GM21381 (cell line): ENCODE measurements at regions not wholly inside any gene's neighbourhood (a gene's known extent, or its start where the extent isn't known, plus 50 kb on each side); places are given as distances from the start of the nearest gene placed in this dataset.
"Not testable (repeated sequence)": the region's sequence is repeated elsewhere in the genome, so short reads cannot be mapped to it uniquely, and the experiment has no call there.

Experiments used
- ATAC-seq: cut with Tn5 transposase; IDR thresholded peaks from one replicate; pipeline ENCODE4 v1.9.1; 2021; ENCODE audit warnings: mild to moderate bottlenecking, moderate library complexity; ENCODE audit not compliant: unreplicated experiment

DNA sequence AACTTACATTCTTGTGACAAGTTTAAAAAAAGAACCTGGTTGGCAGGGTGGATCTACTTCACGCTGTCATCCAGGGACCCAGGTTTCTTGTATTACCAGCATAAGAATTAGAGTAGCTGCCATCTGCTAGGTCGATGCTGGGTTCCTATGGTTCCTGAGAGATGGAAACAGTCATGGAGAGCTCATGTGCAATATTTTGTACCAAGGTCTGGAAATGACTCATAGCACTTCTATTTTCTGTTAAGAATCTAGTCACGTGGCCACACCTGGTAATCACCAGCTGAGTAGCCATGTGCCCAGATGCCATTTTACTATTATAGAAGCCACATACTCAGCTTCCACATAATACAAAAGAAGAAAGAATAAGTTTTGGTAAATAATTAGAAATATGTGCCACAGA lies 171.3 kb downstream of the CD83 start:
- ATAC-seq: no peak

DNA sequence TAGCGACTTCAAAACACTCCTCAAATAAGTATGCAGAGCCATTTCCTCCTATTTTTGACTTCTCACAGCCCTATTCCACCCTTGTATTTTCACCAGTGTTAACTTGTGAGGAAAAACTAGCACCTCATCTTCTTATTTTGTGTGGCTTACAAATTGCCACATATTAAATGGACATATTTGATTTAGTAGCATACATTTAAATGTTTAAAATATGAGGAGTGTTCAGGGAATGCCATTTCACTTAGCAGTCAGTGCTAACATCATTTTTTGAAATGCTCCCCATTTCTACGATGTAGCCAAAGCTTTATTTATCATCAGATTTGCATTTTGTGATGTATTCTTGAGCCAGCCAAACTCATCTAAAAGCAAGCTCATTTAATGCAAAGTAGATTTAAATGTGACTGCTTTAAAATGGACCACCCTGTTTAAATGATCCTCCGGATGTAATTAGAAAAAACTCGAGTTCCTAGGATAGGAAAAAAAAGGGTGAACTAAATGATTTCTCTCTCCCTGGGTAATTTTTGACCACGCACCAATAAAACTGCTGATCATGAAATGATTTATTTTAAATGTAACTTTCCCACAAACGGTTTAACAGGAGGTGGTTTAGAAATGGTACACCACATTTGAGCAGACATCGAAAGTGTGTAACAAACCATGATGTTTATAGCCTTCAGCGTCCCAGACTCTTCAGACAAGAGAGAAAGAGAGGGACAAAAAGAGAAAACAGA lies 172.6 kb downstream of the CD83 start:
- no peak for ATAC-seq

DNA sequence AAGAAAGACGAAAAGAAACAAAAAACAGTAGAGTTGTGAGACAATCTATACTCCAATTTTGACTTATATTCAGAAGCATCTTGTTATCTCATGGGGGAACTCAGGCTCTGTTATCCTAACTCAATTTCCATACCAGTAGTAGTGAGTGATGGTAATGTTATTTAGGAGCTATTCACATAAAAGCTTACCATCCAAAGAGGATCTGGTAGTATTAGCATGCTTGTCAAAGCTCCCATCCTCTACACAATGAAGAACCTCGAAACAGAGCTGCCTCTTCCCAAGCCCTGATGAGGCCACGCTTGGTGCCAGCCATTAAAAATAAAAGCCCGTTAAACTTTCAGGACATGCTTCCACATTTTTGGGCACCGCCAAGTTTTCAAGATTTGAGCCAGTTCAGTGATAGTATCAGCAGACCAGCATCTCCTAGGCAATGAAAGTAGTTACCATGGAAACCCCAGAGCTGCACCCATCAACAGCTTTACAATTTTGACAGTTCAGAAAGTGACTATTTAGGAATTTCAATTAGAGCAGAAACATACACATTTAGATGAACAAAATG lies 173.3 kb downstream of the CD83 start:
- no peak for ATAC-seq

DNA sequence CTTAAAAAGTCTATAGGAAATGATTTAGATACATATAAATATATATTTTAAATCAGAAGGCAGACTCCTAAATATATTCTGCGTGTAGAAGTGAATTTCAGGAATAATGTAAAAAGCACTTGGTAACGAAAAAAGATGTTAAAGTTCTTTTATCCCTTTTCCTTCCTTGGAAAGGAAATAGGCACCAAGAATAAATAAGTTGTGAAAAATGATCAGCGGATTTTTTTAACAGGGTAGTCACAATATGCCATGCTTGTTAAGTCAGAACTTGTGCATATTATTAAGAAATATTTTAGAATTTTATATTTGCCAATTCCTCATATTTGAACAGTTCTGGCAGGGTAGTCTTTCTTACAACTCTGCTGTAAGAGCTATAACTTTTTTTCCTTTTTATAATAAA lies 173.8 kb downstream of the CD83 start:
- no peak for ATAC-seq

DNA sequence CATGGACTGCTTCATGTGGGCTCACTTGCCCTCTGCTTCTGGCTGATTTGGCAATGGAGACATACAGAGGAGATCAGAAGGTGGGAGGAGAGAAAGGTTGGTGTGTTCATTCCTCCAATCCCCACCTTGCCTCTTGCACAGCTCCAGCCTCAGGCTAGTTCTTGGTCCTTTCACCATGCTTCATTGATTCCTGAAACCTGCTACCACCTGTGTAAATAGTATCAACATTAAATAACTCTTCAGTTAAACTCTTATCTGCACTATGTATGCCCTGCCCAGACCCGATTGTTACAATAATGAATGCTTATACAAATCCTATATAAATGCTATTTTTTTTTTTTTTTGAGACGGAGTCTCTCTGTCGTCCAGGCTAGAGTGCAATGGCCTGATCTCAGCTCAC lies 174.5 kb downstream of the CD83 start:
- ATAC-seq: no peak

DNA sequence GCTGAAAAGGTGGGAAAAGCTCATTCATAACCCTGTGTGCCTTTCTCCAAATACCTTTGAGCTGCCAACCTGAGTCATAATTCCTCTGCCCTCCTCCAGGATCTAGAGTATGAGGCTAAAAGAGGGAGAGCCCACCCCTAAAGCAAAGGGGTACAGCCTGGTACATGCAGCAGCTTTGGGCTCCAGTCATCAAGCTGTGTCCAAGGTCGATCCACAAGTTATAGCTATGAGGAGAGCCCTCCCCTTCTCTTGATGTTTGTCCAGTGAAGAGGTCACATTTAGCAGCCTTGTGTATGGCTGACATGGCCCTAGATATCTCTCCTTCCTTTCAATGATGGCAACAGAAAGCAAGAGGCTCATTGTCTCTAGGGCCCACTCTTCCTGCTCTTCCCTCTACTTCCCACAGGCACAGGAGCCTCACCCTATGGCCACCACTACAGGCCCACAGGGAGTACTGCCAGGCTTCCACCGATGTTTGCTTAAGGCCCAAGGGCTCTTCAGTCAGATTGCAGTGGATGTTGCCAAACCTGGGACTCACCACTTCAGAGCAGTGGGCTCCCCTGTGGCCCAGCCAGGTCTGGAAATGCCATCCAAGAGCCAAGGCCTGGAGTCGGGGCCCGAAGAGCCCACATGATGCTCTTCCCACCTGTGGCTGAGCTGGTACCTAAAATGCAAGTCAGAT lies 176.8 kb downstream of the CD83 start:
- no peak for ATAC-seq

DNA sequence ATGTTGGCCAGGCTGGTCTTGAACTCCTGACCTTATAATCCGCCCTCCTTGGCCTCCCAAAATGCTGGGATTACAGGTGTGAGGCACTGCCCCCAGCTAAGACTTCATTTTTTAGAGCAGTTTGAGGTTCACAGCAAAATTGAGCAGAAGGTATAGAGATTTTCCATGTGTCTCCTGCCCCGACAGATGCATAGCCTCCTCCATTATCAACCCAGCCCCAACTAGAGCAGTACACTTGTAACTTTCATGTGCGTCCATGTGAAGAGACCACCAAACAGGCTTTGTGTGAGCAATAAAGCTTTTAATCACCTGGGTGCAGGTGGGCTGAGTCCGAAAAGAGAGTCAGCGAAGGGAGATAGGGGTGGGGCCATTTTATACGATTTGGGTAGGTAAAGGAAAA lies 179.1 kb downstream of the CD83 start:
- ATAC-seq: not testable (repeated sequence)

DNA sequence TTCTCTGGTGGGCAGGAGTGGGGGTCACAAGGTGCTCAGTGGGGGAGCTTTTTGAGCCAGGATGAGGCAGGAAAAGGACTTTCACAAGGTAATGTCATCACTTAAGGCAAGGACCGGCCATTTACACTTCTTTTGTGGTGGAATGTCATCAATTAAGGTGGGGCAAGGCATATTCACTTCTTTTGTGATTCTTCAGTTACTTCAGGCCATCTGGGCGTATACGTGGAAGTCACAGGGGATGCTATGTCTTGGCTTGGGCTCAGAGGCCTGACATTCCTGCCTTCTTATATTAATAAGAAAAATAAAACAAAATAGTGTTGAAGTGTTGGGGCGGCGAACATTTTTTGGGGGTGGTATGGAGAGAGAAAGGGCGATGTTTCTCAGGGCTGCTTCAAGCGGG lies 179.5 kb downstream of the CD83 start:
- not testable (repeated sequence) for ATAC-seq

DNA sequence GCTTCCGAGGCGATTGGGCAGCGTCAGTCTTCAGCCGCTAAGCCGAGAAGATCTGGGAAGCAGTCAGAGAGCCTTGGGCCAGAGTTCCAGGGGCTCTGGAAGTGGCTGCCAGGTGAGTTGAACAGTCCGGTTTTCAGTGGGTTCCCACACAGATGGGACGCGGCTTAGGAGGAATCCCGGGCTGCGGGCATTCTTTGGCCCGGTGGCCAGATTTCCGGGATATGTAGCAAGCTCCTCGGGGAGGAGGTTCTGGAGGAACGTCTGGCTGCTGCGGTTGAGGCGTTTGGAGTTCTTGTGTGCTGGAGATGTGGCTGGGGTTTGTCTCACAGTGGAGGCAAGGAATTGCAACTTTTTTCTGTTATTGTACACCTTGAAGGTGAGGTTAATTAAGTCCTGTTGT lies 182.6 kb downstream of the CD83 start:
- ATAC-seq: not testable (repeated sequence)

DNA sequence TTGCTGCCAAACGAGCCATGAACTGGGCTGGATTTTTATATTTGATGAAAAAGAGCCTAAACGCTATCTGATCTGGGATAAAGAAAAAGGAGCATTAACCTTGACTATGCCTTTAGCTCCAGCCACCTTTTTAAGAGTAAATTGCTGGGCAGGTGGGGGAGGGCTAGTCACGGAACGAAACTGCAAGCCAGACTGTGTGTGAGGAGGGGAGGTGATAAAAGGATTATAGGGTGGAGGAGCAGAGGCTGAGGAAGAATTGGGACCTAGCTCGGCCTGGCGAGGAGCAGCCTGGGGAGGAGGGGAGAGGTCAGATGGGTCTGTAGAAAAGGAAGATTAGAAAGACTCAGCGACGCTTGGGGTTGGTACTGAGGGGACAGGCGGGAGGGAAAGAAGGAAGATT lies 183.1 kb downstream of the CD83 start:
- not testable (repeated sequence) for ATAC-seq

DNA sequence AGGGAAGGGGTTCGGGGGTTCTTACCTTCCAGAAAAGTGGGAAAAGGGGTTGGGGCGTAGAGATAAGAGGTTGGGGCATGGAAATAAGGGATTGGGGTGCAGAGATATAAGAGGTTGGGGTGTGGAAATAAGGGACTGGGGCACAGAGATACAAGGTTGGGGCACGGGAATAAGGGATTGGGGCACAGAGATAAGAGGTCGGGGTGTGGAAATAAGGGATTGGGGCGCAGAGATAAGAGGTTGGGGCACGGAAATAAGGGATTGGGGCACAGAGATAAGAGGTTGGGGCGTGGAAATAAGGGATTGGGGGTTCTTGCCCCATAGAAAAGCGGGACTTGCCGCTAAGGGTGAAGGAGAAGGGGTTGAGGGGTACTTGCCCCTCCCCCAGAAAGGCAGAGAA lies 183.9 kb downstream of the CD83 start:
- ATAC-seq: not testable (repeated sequence)

DNA sequence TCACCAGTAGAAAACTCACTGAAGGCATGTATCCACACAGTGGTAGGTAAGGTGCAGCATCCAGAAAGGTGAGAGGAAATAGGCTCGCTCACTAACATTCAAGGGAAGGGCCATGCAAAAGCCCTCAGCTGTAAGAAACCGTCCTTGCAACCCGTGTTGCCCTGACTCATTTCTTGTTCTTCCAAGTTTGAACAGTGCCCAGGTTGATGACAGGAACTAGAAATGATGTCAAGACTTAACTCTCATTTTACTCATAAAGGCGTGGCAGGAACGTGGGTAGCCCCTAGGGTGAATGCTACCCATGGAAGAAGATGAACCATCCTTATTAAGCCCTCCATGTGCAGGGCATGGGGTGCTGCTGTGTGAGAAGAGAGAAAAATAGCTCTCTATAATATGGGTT lies 187.6 kb downstream of the CD83 start:
- no peak for ATAC-seq

DNA sequence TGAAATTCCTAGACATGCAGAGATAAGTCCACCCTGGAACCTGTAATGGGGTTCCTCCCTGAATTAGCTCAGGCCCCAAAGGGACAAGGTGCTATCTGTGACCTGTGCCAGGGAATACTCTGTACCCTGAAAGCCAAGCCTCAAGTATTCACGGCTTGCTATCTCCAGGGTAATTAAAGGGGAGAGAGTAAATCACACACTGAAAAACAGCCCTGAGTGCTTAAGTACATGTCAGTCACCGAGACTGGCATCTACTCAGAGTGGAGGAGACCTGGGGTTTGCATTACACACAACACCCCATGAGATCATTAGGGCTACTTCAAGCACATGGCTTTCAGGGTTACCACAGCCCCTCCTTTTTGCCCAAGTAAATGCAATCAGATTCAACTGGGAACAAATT lies 188.1 kb downstream of the CD83 start:
- ATAC-seq: no peak

DNA sequence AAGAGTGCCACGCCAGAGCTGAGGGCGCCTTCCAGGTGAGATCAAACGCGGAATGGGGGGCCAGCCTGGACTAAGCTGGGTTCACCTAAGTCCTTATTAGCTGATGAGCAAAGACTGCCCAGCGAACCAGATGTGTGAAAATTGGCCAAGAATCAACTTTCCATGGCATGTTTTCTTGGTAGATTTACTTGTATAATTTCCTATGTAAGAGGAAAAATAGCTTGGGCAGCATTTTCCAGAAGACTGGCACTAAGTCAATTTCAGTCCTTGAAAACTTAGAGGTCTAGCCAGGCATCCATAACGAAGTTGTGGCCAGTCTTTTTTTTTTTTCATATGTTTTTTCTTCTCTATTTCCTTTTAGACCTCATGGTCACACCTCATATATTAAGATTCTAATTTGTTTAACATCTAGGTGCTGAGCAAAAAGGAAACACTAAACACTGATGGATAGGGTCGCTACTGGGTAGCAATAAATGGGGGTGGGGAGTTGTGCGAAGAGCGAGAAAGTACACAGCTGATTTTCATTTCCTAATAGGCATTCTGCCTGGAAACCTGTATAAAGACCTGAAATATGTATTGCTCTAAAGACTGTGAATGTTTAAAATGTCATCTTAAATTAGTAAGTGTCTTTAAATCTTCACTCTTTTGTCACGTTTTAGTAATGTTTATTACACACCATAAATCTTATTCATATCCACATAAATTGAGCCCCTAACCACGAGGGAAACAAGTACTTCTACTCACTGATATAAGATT lies 188.8 kb downstream of the CD83 start:
- no peak for ATAC-seq

DNA sequence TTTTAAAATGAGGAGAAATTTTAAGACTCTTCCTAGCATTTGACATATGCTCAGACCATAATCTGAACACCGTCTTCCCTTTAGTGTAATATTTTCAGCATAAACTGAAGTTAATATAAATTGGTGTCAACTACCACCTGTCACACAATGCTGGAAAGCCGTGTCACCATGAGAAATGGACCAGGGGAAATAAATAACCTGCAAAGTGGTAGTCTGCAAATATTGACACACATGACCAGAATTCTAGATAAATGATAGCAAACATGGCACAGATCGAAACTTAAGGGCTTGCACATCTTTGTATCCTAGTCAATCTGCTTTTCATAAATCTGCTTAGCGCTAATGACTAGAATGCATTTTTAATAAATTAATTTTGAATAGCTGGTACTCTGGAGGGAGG lies 191.9 kb downstream of the CD83 start:
- ATAC-seq: no peak

DNA sequence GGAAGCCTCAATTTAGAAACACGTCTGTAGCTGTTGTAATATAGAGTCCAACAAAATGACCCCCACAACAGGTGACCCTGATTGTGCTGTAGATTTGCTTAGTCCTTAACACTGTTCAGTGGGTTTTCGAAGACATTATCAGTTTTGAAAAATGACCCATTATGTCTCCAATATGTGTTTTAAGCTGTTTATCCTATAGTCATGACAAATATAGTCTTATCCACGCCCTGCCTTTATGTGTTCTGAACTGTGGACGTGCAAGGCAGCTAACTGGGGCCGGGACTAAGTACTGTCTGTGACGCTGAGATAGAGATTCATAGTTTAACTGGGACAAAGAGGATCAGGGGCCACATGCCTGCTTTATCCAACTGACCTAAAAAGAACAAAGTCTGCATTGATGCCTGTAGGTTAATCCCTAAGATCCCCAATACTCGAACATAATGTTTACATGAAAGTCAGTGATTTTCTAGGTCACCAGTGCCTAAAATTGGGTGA lies 192.4 kb downstream of the CD83 start:
- ATAC-seq: no peak

DNA sequence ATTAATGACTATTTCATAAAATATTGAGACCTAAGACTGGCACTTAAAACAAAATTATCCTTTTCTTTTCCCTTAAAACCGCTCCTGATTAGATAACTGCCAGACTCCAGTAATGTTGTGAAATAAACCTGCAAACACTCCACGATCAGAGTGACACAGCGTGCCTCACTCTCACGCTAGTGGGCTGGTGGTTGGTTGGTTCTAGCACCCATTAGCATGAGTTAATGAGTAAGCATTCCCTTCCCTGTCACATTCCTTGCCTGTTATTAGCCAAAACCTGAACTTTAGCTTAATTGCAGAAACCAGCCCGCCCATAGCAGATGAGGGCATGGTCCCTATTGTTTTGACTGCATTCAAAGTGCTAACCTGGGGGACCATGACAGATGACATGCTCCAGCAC lies 193.4 kb downstream of the CD83 start:
- ATAC-seq: no peak

DNA sequence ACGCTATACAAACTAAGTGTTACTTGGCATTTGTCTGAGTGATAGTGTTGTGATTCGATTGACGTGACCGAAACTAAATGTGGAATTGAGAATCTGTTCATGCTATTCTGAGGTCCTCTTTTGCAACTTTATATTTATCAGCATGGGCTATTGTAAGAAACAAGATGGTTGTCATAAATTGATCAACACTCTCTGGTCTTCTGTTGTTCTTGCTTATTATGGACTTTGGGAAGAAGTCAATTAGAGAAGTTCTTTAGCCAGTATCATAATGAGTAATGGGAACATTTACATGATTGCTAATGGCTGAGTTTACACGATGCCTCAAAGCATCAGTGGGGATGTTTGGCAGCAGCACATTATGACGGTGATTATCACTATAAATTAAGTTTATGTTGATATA lies 195.0 kb downstream of the CD83 start:
- ATAC-seq: peak; percentile 28

DNA sequence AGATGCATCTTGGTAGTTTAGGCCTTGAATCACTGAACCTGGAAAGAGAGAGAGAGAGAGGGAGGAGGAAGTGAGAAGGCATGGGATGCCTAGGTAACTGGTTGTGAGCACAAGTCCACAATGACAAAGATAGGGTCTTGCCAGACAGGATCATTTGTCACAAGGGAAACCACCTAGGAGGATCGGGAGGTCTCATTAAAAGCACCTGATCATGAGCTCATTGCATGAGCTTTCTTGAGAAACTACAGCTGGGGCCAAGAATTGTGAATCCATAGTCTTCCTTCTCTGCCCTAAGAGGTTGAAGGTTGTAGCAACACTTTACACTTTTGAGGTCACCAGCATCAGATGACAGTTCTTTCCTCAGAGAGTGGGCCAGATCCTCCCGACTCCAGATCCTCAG lies 195.7 kb downstream of the CD83 start:
- ATAC-seq: peak; percentile 42

DNA sequence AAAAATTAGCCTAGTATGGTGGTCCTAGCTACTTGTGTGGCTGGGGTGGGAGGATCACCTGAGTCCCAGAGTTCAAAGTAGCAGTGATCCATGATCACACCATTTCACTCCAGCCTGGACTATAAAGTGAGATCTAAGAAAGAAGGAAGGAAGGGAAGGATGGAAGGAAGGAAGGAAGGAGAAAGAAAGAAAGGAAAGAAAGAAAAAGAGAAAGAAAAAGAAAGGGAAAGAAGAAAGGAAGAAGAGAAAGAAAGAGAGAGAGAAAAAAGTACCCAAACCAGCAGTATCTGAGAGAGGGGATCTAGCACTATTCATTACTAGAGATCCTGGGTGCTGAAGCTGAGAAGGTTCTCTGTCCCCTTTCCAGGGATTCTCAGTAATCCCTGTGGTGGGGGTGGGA lies 197.8 kb downstream of the CD83 start:
- no peak for ATAC-seq

DNA sequence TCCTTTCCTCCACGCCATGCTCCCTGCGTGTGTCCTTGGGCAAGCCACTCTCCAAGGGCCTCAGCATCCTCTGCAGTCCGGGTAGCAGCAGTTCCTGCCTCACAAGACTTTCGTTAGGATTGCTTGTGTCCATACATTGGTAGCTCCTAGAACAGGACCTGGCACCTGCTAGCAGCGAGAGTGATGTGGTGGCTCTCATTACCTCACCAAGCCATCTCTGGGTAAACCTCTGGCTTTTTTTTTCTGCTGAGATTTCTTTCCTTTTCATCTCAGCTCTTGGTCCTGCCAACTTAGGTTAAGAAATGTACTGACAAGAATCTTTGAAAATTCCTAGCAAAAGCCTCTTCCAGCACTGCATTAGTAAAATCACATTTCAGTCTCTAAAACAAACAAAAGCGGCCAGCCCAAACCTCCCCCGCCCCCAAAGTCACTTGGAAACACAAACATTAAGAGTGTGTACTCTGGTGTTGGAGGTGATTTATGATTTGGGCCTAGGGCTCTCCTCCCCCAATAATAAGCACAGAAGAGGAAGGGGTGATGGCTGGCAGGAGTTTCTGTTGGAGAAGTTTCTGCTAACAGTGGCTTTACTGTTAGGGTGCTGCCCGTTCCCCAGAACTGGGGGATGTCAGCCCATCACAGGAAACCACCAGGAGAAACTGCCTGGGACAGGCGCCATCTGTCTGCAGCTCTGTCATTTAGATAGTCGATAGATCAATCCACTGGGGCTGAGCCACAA lies 199.2 kb downstream of the CD83 start:
- no peak for ATAC-seq
